Endothelial cell of umbilical vein (primary cell): ENCODE measurements at regions not wholly inside any gene's neighbourhood (a gene's known extent, or its start where the extent isn't known, plus 50 kb on each side); places are given as distances from the start of the nearest gene placed in this dataset.

Source experiments
- BruUV-seq: library from RNA; stranded (reverse); fragments of 400-500 nt; replicated peaks from 2 replicates; lab custom pipeline; 2021; lab: Mats Ljungman, UMichigan
- CTCF ChIA-PET: fragments of 300-600, 350-600 bp; sonication (Branson Sonifier 250); formaldehyde crosslinking; loops from one replicate; lab custom pipeline; 2021; ENCODE audit warnings: antibody characterized with exemption, inconsistent platforms; lab: Charles Lee
- POLR2A ChIA-PET: fragments of 300-600, 350-600 bp; sonication (Branson Sonifier 250); formaldehyde crosslinking; loops from one replicate; lab custom pipeline; 2021; ENCODE audit warnings: antibody characterized with exemption, inconsistent platforms; lab: Charles Lee
- DNase-seq: peaks from one replicate; pipeline ENCODE4 v3.0.0-alpha.2; 2011; ENCODE audit warnings: low read depth, low spot score
- FAIRE-seq: peaks from 2 replicates; lab custom pipeline; 2011; peaks lifted over from hg19 to GRCh38; lab: Jason Lieb, UNC
- H2AFZ ChIP-seq: 2 replicates; pipeline ENCODE4 v1.6.0; 2012; ENCODE audit warnings: low read depth, low read length, control low read depth, inconsistent platforms
- H3K27ac ChIP-seq: 2 replicates; pipeline ENCODE4 v1.5.1; 2011; ENCODE audit warnings: low read depth, mild to moderate bottlenecking, control low read depth, low read length, moderate library complexity; ENCODE audit not compliant: insufficient read depth
- H3K27me3 ChIP-seq, 2 experiments: 2 replicates each; pipeline versions ENCODE4 v1.6.0 to v1.6.1; 2011; ENCODE audit warnings: low read length in 2 of 2, mixed read lengths in 1 of 2; ENCODE audit not compliant: control insufficient read depth in 2 of 2, insufficient read depth in 2 of 2
- H3K36me3 ChIP-seq, 2 experiments: 2 replicates in 1 of 2; 3 replicates in 1 of 2; pipeline ENCODE4 v1.5.1; 2011; ENCODE audit warnings: low read length in 2 of 2, mild to moderate bottlenecking in 1 of 2, moderate library complexity in 1 of 2; ENCODE audit not compliant: control insufficient read depth in 2 of 2, insufficient read depth in 2 of 2; ENCODE audit errors: extremely low read depth in 1 of 2
- H3K4me1 ChIP-seq: 3 replicates; pipeline ENCODE4 v1.5.1; 2011; ENCODE audit warnings: mild to moderate bottlenecking, low read length; ENCODE audit not compliant: control insufficient read depth, insufficient read depth; ENCODE audit errors: extremely low read depth
- H3K4me2 ChIP-seq: 2 replicates; pipeline ENCODE4 v1.6.1; 2011; ENCODE audit warnings: low read length, control low read depth, mixed read lengths; ENCODE audit not compliant: insufficient read depth
- H3K4me3 ChIP-seq, 3 experiments: fragments of 200-600 bp in 1 of 3; sonication (generic), shearing (Covaris generic) in 1 of 3; replicated peaks in 1 of 3; 2 replicates each; pipeline ENCODE4 v1.5.1; 2011 to 2016; ENCODE audit warnings: control low read depth in 3 of 3, low read length in 3 of 3, mild to moderate bottlenecking in 2 of 3, inconsistent platforms in 1 of 3, low read depth in 1 of 3, moderate library complexity in 1 of 3; ENCODE audit not compliant: insufficient read depth in 1 of 3
- H3K79me2 ChIP-seq: 2 replicates; pipeline ENCODE4 v1.6.0; 2012; ENCODE audit warnings: low read length, inconsistent platforms; ENCODE audit not compliant: control insufficient read depth, insufficient read depth
- H3K9ac ChIP-seq: replicated peaks from 2 replicates; pipeline ENCODE3; 2011; ENCODE audit warnings: low read length, control low read depth; ENCODE audit not compliant: insufficient read depth; ENCODE audit errors: extremely low read depth
- H3K9me1 ChIP-seq: replicated peaks from 3 replicates; pipeline ENCODE4 v1.6.0; 2011; ENCODE audit warnings: mild to moderate bottlenecking, low read length; ENCODE audit not compliant: control insufficient read depth, insufficient read depth; ENCODE audit errors: extremely low read depth
- H3K9me3 ChIP-seq: replicated peaks from 2 replicates; pipeline ENCODE4 v1.5.1; 2012; ENCODE audit warnings: low read length, inconsistent platforms; ENCODE audit not compliant: control insufficient read depth, insufficient read depth
- H4K20me1 ChIP-seq: replicated peaks from 2 replicates; pipeline ENCODE3; 2011; ENCODE audit warnings: mild to moderate bottlenecking, low read length; ENCODE audit not compliant: control insufficient read depth, insufficient read depth; ENCODE audit errors: extremely low read depth
- CTCF ChIP-seq, 2 donors: IDR thresholded peaks; 1 replicate in 1 of 2; 2 replicates in 1 of 2; pipeline ENCODE4 v1.5.1; 2011; ENCODE audit warnings: low read length in 2 of 2, mild to moderate bottlenecking in 2 of 2, moderate library complexity in 2 of 2, control low read depth in 1 of 2, inconsistent platforms in 1 of 2, low read depth in 1 of 2; ENCODE audit not compliant: insufficient read depth in 1 of 2; ENCODE audit errors: extremely low read depth in 1 of 2
- EZH2 ChIP-seq: IDR thresholded peaks from 2 replicates; pipeline ENCODE4 v1.6.1; 2012; ENCODE audit warnings: borderline replicate concordance, low read depth, mild to moderate bottlenecking, moderate library complexity, low read length, inconsistent platforms; ENCODE audit not compliant: severe bottlenecking
- FOS ChIP-seq: IDR thresholded peaks from 2 replicates; pipeline ENCODE4 v1.6.1; 2011; ENCODE audit warnings: mild to moderate bottlenecking, low read length, moderate library complexity, borderline replicate concordance; ENCODE audit not compliant: insufficient read depth
- GATA2 ChIP-seq: IDR thresholded peaks from 2 replicates; pipeline ENCODE4 v1.7.0; 2011; ENCODE audit warnings: low read depth, mild to moderate bottlenecking, moderate library complexity, mixed read lengths, low read length; ENCODE audit not compliant: insufficient read length, insufficient read depth
- JUN ChIP-seq: IDR thresholded peaks from 2 replicates; pipeline ENCODE4 v1.6.1; 2011; ENCODE audit warnings: borderline replicate concordance, low read depth; ENCODE audit not compliant: insufficient read length, insufficient read depth
- MAX ChIP-seq: IDR thresholded peaks from 2 replicates; pipeline ENCODE4 v1.6.1; 2011; ENCODE audit not compliant: insufficient read depth, insufficient read length
- MYC ChIP-seq: IDR thresholded peaks from one replicate; pipeline ENCODE4 v1.6.1; 2011; ENCODE audit warnings: mild to moderate bottlenecking, low read depth, low read length
- POLR2A ChIP-seq: IDR thresholded peaks from 2 replicates; pipeline ENCODE4 v1.6.1; 2012; ENCODE audit warnings: low read depth, mild to moderate bottlenecking, control low read depth, low read length
- POLR2AphosphoS5 ChIP-seq: IDR thresholded peaks from 2 replicates; pipeline ENCODE4 v1.6.1; 2012; ENCODE audit warnings: low read depth, mild to moderate bottlenecking, control low read depth, low read length, moderate library complexity; ENCODE audit not compliant: insufficient read depth
- dilution Hi-C: fragments of 300-500 bp; cut with MboI; formaldehyde crosslinking; loops from one replicate; pipeline ENCODE4 v1.15.0; 2019; ENCODE audit warnings: low sequenced_read_pairs; ENCODE audit not compliant: extremely low pct_ligation_motif_present
- intact Hi-C: fragments of 100-400 bp; cut with micrococcal nuclease; formaldehyde crosslinking; loops from one replicate; pipeline ENCODE4 v1.10.0; 2022

GRCh38 chr12:124225730-124226129 is 69.2 kb upstream of the RFLNA start:
- DNase-seq (no peak), FAIRE-seq (no peak)
- Histone ChIP-seq H3K9me3 (no peaks in the 10 kb centered on the region), H3K9me1 (no peaks in the 10 kb centered on the region), H3K4me2 (no peak overlapping the region), H4K20me1 (no peaks in the 10 kb centered on the region), H3K9ac (no peak overlapping the region), H2AFZ (no peak overlapping the region), H3K27me3 (no peaks in the 10 kb centered on the region), H3K27ac (no peak overlapping the region), H3K36me3 (no peaks in the 10 kb centered on the region), H3K79me2 (no peaks in the 10 kb centered on the region), H3K4me1 (peaks cover 3% of the 10 kb centered on the region), H3K4me3 (no peak overlapping the region)
- POLR2A ChIA-PET, result no interaction called here
- no TSS peak for BruUV-seq
- TF ChIP-seq MAX (no peak), POLR2A (no peak), JUN (no peak), MYC (no peak), EZH2 (no peak), CTCF (IDR thresholded peaks at IDR 0.05; ENCODE audit: extremely low read depth in 1 of 2, insufficient read depth in 1 of 2, low read depth in 1 of 2, low read length in 2 of 2) (no peak), GATA2 (no peak), FOS (no peak), POLR2AphosphoS5 (no peak)
- intact Hi-C loops (no loop called here), dilution Hi-C loops (no loop called here)
- CTCF ChIA-PET, result interaction anchor here (1.2 kb wide), 1 partner anchor 11 kb away, joined by 4 read pairs; no protein-coding TSS in a partner anchor
